SU-DHL-6 (cell line): ENCODE measurements at regions not wholly inside any gene's neighbourhood (a gene's known extent, or its start where the extent isn't known, plus 50 kb on each side); places are given as distances from the start of the nearest gene placed in this dataset.

Experiments used
- H2AFZ ChIP-seq: fragments of 200-600 bp; sonication (generic); 2 replicates; pipeline ENCODE4 v1.6.1; 2014; ENCODE audit warnings: low read depth, mild to moderate bottlenecking, moderate library complexity, mixed read lengths, antibody characterized with exemption, low read length; ENCODE audit not compliant: severe bottlenecking
- H3F3A ChIP-seq: fragments of 200-600 bp; shearing (Covaris generic); 2 replicates; pipeline ENCODE4 v1.6.0; 2016; ENCODE audit warnings: antibody characterized with exemption, mild to moderate bottlenecking; ENCODE audit not compliant: insufficient read depth
- H3K27ac ChIP-seq: fragments of 200-600 bp; sonication (generic); 2 replicates; pipeline ENCODE4 v1.5.1; 2016; ENCODE audit warnings: low read depth, mild to moderate bottlenecking, low read length, moderate library complexity, mixed read lengths
- H3K27me3 ChIP-seq: fragments of 200-600 bp; sonication (generic), shearing (Covaris generic); 2 replicates; pipeline ENCODE4 v1.6.0; 2014; ENCODE audit warnings: mild to moderate bottlenecking, low read length
- H3K36me3 ChIP-seq: fragments of 200-600 bp; sonication (generic); 2 replicates; pipeline ENCODE4 v1.6.1; 2014; ENCODE audit warnings: mild to moderate bottlenecking, low read length, mixed read lengths
- H3K4me2 ChIP-seq: fragments of 300-600, 200-600 bp; shearing (Covaris generic), sonication (generic); 2 replicates; pipeline ENCODE4 v1.6.0; 2014; ENCODE audit warnings: low read length, low read depth, mild to moderate bottlenecking; ENCODE audit not compliant: poor library complexity, severe bottlenecking
- H3K4me3 ChIP-seq: fragments of 200-600 bp; sonication (generic); 2 replicates; pipeline ENCODE4 v1.5.1; 2014; ENCODE audit warnings: antibody characterized with exemption, low read length, mild to moderate bottlenecking, mixed read lengths; ENCODE audit not compliant: insufficient read depth, poor library complexity, severe bottlenecking
- H3K79me2 ChIP-seq: fragments of 200-600 bp; sonication (generic); 2 replicates; pipeline ENCODE4 v1.6.1; 2014; ENCODE audit warnings: mild to moderate bottlenecking, low read length, moderate library complexity; ENCODE audit not compliant: insufficient read depth
- H3K9ac ChIP-seq: fragments of 200-600 bp; sonication (generic); 2 replicates; pipeline ENCODE4 v1.7.0; 2014; ENCODE audit warnings: mild to moderate bottlenecking, low read length
- H3K9me2 ChIP-seq: fragments of 200-600 bp; sonication (generic); replicated peaks from 2 replicates; pipeline ENCODE4 v1.6.1; 2014; ENCODE audit warnings: low read length; ENCODE audit not compliant: insufficient read depth
- H3K9me3 ChIP-seq: fragments of 200-600 bp; sonication (generic); 2 replicates; pipeline ENCODE4 v1.6.1; 2014; ENCODE audit warnings: low read length, mixed read lengths; ENCODE audit not compliant: insufficient read depth
- H4K20me1 ChIP-seq: fragments of 200-600 bp; sonication (generic); 2 replicates; pipeline ENCODE4 v1.6.1; 2014; ENCODE audit warnings: low read depth, mild to moderate bottlenecking, antibody characterized with exemption, low read length, moderate library complexity, mixed read lengths
- EZH2phosphoT487 ChIP-seq: fragments of 200-600 bp; sonication (generic), shearing (Covaris generic); conservative IDR thresholded peaks from 2 replicates; pipeline ENCODE4 v1.6.1; 2018; ENCODE audit warnings: mild to moderate bottlenecking, antibody characterized with exemption, low read length, moderate library complexity, mixed read lengths
- TF ChIP-seq, protein P1 (sequence below): fragments of 200-600 bp; sonication (generic); IDR thresholded peaks from one replicate; pipeline ENCODE4 v1.5.1; 2017; ENCODE audit warnings: antibody characterized with exemption, mild to moderate bottlenecking, low read length, moderate library complexity; ENCODE audit not compliant: insufficient read depth, poor library complexity, severe bottlenecking

DNA sequence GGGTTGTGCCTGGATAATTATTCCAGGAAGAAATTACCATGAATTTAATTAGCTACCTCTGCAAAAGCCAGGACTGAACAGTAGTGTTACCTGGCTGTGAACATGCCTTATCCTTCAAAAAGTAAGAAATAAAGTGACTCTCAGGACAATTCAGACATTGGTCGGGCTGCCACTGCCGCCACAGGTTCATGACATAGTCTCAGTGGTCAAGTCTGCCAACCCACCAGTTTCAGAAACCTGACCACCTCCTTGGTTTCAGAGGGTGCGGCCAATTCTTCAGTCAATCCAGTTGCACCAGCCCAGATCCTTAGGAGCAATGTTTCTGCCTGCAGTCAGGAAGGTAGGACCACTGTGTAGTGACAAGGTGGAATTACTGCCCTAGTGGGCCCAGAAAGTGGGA is 593.1 kb upstream of the DAB2 start:
- Histone ChIP-seq H3K9ac (no peak overlapping the region), H3F3A (no peaks in the 10 kb centered on the region), H3K27ac (no peak overlapping the region), H3K4me3 (no peak overlapping the region), H3K9me3 (no peaks in the 10 kb centered on the region), H4K20me1 (no peaks in the 10 kb centered on the region), H3K9me2 (no peaks in the 10 kb centered on the region), H3K36me3 (no peaks in the 10 kb centered on the region), H3K79me2 (no peaks in the 10 kb centered on the region), H3K4me2 (no peak overlapping the region), H2AFZ (no peak overlapping the region), H3K27me3 (no peaks in the 10 kb centered on the region)
- TF ChIP-seq EZH2phosphoT487 = no peak
- TF ChIP-seq, protein P1, sequence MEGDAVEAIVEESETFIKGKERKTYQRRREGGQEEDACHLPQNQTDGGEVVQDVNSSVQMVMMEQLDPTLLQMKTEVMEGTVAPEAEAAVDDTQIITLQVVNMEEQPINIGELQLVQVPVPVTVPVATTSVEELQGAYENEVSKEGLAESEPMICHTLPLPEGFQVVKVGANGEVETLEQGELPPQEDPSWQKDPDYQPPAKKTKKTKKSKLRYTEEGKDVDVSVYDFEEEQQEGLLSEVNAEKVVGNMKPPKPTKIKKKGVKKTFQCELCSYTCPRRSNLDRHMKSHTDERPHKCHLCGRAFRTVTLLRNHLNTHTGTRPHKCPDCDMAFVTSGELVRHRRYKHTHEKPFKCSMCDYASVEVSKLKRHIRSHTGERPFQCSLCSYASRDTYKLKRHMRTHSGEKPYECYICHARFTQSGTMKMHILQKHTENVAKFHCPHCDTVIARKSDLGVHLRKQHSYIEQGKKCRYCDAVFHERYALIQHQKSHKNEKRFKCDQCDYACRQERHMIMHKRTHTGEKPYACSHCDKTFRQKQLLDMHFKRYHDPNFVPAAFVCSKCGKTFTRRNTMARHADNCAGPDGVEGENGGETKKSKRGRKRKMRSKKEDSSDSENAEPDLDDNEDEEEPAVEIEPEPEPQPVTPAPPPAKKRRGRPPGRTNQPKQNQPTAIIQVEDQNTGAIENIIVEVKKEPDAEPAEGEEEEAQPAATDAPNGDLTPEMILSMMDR = no peak

DNA sequence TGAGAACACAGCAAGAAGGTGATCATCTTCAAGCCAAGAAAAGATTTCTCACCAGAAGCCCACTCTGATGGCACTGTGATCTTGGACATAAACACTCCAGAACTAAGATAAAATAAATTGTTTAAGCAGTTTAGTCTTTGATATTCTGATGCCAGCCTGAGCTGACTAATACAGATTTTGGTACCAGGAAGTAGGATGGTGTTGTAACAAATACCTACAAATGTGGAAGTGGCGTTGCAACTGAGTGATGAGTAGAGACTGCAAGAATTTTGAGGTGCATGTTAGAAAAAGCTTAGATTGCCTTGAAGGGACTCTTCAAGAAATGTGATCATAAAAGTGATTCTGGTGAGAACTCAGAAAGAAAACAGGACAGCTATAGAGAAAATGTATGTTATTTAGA is 592.4 kb upstream of the DAB2 start:
- Histone ChIP-seq H3F3A (no peaks in the 10 kb centered on the region), H3K9me3 (no peaks in the 10 kb centered on the region), H3K36me3 (no peaks in the 10 kb centered on the region), H3K9me2 (no peaks in the 10 kb centered on the region), H3K27ac (no peak overlapping the region), H2AFZ (no peak overlapping the region), H3K4me2 (no peak overlapping the region), H3K9ac (no peak overlapping the region), H3K27me3 (no peaks in the 10 kb centered on the region), H3K79me2 (no peaks in the 10 kb centered on the region), H3K4me3 (no peak overlapping the region), H4K20me1 (no peaks in the 10 kb centered on the region)
- TF ChIP-seq, protein P1 = no peak
- TF ChIP-seq EZH2phosphoT487 = no peak

DNA sequence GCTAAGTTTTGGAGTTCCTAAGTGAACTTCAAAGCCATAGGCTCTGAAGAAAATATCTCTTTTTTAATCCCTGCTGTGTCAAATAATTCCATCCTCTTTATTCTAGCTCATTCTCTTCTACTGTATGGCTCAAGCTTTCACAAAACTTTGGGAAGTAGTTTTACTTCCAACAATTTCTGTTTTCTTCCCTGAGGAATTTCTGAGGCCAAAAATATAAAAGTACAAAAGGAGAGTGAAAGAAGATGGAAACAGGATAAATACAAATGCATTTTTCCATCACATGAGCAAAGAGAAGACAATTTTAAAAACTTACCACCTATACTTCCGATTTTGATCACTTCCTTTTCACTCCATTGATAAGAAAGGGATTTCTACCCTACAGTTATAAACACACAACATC is 585.7 kb upstream of the DAB2 start:
- Histone ChIP-seq H3K36me3 (no peaks in the 10 kb centered on the region), H3K27me3 (no peaks in the 10 kb centered on the region), H4K20me1 (no peaks in the 10 kb centered on the region), H3K4me3 (no peak overlapping the region), H3K4me2 (no peak overlapping the region), H3K9me3 (no peaks in the 10 kb centered on the region), H3K79me2 (no peaks in the 10 kb centered on the region), H3K27ac (no peak overlapping the region), H3K9ac (no peak overlapping the region), H2AFZ (no peak overlapping the region), H3F3A (no peaks in the 10 kb centered on the region; the same call in 1 of the 2 replicates), H3K9me2 (no peaks in the 10 kb centered on the region)
- TF ChIP-seq EZH2phosphoT487 = no peak
- TF ChIP-seq, protein P1 = no peak

DNA sequence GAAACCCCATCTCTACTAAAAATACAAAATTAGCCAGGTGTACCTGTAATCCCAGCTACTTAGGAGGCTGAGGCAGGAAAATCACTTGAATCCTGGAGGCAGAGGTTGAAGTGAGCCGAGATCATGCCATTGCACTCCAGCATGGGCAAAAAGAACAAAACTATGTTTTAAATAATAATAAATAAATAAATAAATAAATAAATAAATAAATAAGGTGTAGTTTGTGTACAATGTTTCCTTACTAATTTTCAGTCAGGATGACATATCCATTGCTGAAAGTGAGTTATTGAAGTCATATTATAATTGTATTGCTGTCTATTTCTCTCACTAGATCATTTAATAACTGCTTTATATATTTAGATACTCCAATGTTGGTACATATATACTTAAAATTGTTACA is 581.5 kb upstream of the DAB2 start:
- Histone ChIP-seq H3K9me3 (no peaks in the 10 kb centered on the region), H2AFZ (no peak overlapping the region), H3F3A (no peaks in the 10 kb centered on the region; the same call in 1 of the 2 replicates), H3K27me3 (no peaks in the 10 kb centered on the region), H3K4me2 (no peak overlapping the region), H3K36me3 (no peaks in the 10 kb centered on the region), H3K27ac (no peak overlapping the region), H3K9me2 (no peaks in the 10 kb centered on the region), H3K9ac (no peak overlapping the region), H3K4me3 (no peak overlapping the region), H3K79me2 (no peaks in the 10 kb centered on the region), H4K20me1 (no peaks in the 10 kb centered on the region)
- TF ChIP-seq EZH2phosphoT487 = no peak
- TF ChIP-seq, protein P1 = no peak
